M059J (cell line): ENCODE measurements at regions not wholly inside any gene's neighbourhood (a gene's known extent, or its start where the extent isn't known, plus 50 kb on each side); places are given as distances from the start of the nearest gene placed in this dataset.
A peak's percentile ranks its signal among the peaks of the same experiment; 100 is the strongest.
"Not testable (repeated sequence)": the region's sequence is repeated elsewhere in the genome, so short reads cannot be mapped to it uniquely, and the experiment has no call there.

Experiments
- DNase-seq: peaks from one replicate; pipeline ENCODE4 v3.0.0-alpha.2; 2012; ENCODE audit warnings: low read depth

GRCh38 chr15:57878573-57878972 lies 172.1 kb downstream of the POLR2M start:
- peak; percentile 50 for DNase-seq

- DNase-seq: peak; percentile 35
Measured at GRCh38 chr15:57881361-57881760, 174.8 kb downstream of the POLR2M start.

- DNase-seq: no peak
Measured at GRCh38 chr15:57881972-57882371, 175.5 kb downstream of the POLR2M start.

GRCh38 chr15:57883701-57884100 lies 177.2 kb downstream of the POLR2M start:
- no peak for DNase-seq

GRCh38 chr15:57884936-57885335 lies 178.4 kb downstream of the POLR2M start:
- no peak for DNase-seq

- DNase-seq: no peak
Measured at GRCh38 chr15:57885435-57885834, 178.9 kb downstream of the POLR2M start.

- no peak for DNase-seq
Measured at GRCh38 chr15:57887825-57888224, 177.7 kb downstream of the ALDH1A2 start.

- peak; percentile 57 for DNase-seq
Measured at GRCh38 chr15:57890351-57890750, 175.2 kb downstream of the ALDH1A2 start.

GRCh38 chr15:57890878-57891277 lies 174.6 kb downstream of the ALDH1A2 start:
- no peak for DNase-seq

GRCh38 chr15:57892181-57892580 lies 173.3 kb downstream of the ALDH1A2 start:
- DNase-seq: peak; percentile 21

GRCh38 chr15:57893040-57893439 lies 172.5 kb downstream of the ALDH1A2 start:
- no peak for DNase-seq

- no peak for DNase-seq
Measured at GRCh38 chr15:57895291-57895690, 170.2 kb downstream of the ALDH1A2 start.

GRCh38 chr15:57896114-57896513 lies 169.4 kb downstream of the ALDH1A2 start:
- DNase-seq: no peak

GRCh38 chr15:57896899-57897298 lies 168.6 kb downstream of the ALDH1A2 start:
- DNase-seq: not testable (repeated sequence)

GRCh38 chr15:57897870-57898269 lies 167.6 kb downstream of the ALDH1A2 start:
- no peak for DNase-seq

GRCh38 chr15:57902155-57902554 lies 163.4 kb downstream of the ALDH1A2 start:
- DNase-seq: no peak
